Retina (tissue), 1 donor: ENCODE measurements at regions not wholly inside any gene's neighbourhood (a gene's known extent, or its start where the extent isn't known, plus 50 kb on each side); places are given as distances from the start of the nearest gene placed in this dataset.
"Not testable (repeated sequence)": the region's sequence is repeated elsewhere in the genome, so short reads cannot be mapped to it uniquely, and the experiment has no call there.

Experiments
- DNase-seq: peaks from one replicate; pipeline ENCODE4 v3.0.0-alpha.2; 2016

GRCh38 chr1:242900558-242900957 lies 354.5 kb downstream of the CEP170 start:
- not testable (repeated sequence) for DNase-seq

GRCh38 chr1:242890192-242890741 lies 364.8 kb downstream of the CEP170 start:
- DNase-seq = peak; percentile 71

GRCh38 chr1:242886137-242886536 lies 361.6 kb upstream of the PLD5 start:
- DNase-seq = no peak

GRCh38 chr1:242880022-242880421 lies 355.5 kb upstream of the PLD5 start:
- not testable (repeated sequence) for DNase-seq

- no peak for DNase-seq
These were observed 353.2 kb upstream of the PLD5 start for GRCh38 chr1:242877743-242878142.

- no peak for DNase-seq
These were observed 352.7 kb upstream of the PLD5 start for GRCh38 chr1:242877229-242877628.

- no peak for DNase-seq
These were observed 351.5 kb upstream of the PLD5 start for GRCh38 chr1:242876030-242876429.

GRCh38 chr1:242873661-242874060 lies 349.2 kb upstream of the PLD5 start:
- DNase-seq = no peak

- DNase-seq = no peak
These were observed 348.0 kb upstream of the PLD5 start for GRCh38 chr1:242872521-242872920.

- DNase-seq = no peak
These were observed 347.1 kb upstream of the PLD5 start for GRCh38 chr1:242871471-242872030.

- no peak for DNase-seq
These were observed 346.5 kb upstream of the PLD5 start for GRCh38 chr1:242870966-242871365.

GRCh38 chr1:242856289-242856688 lies 331.8 kb upstream of the PLD5 start:
- no peak for DNase-seq

- DNase-seq = no peak
These were observed 330.0 kb upstream of the PLD5 start for GRCh38 chr1:242854466-242854865.

- no peak for DNase-seq
These were observed 323.0 kb upstream of the PLD5 start for GRCh38 chr1:242847390-242847993.

GRCh38 chr1:242842094-242842493 lies 317.6 kb upstream of the PLD5 start:
- no peak for DNase-seq

- DNase-seq = no peak
These were observed 314.6 kb upstream of the PLD5 start for GRCh38 chr1:242839101-242839500.

GRCh38 chr1:242836423-242836822 lies 311.9 kb upstream of the PLD5 start:
- DNase-seq = no peak

- peak; percentile 8 for DNase-seq
These were observed 304.3 kb upstream of the PLD5 start for GRCh38 chr1:242828828-242829227.

- DNase-seq = no peak
These were observed 303.7 kb upstream of the PLD5 start for GRCh38 chr1:242828199-242828598.

- DNase-seq = no peak
These were observed 303.0 kb upstream of the PLD5 start for GRCh38 chr1:242827538-242827937.

GRCh38 chr1:242826701-242827336 lies 302.3 kb upstream of the PLD5 start:
- no peak for DNase-seq

- no peak for DNase-seq
These were observed 299.9 kb upstream of the PLD5 start for GRCh38 chr1:242824435-242824834.

- DNase-seq = no peak
These were observed 289.1 kb upstream of the PLD5 start for GRCh38 chr1:242813490-242814091.
